Stimulated activated CD4-positive, alpha-beta T cell treated with anti-CD3 and anti-CD28 coated beads, TNF-alpha, amount 100 ng/mL, for 24 hours (primary cell): ENCODE measurements at regions not wholly inside any gene's neighbourhood (a gene's known extent, or its start where the extent isn't known, plus 50 kb on each side); places are given as distances from the start of the nearest gene placed in this dataset.
"Not testable (repeated sequence)": the region's sequence is repeated elsewhere in the genome, so short reads cannot be mapped to it uniquely, and the experiment has no call there.

Experiments used
- DNase-seq, 3 experiments: peaks; one replicate each; pipeline ENCODE4 v3.0.0-alpha.2; 2020; ENCODE audit warnings: low read depth in 3 of 3

DNA sequence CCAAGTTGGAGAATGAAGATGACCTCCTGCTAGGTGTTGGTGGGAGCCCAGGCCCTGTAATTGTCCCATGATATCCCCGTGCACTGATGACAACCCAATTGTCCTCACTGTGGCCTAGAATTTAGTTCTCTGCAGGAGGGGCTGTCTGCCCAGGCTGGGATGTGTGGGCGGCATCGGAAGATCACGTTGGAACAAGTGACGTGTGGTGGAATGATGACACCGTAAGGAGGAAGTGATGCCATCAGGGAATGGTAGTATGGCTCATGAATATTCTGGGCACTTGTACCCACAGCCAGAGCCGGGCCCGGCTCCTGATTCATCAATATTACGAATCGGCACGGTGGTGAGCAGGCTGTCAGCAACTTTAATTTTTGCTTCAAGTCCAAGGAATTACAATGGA is 111.6 kb downstream of the MIAT start:
- DNase-seq, result no peak

DNA sequence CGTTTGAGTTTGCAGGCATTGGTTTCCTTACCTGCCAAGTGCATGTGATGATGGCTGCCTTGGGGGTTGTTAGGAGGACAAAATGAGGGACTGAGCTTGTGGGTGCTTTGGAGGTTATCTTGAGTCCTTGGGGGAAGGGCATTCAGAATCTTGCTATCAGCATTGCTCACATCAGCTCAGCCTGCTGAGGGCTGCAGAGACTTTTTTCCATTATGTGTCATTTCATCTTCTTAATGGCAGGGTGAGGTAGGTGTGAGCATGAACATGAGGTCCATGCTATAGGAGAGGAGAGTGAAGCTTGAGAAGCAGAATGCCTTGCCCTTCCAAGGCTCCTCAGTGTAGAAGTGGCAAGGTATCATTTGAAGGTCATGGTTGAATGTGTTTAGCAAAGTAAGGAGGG is 112.3 kb downstream of the MIAT start:
- no peak for DNase-seq

DNA sequence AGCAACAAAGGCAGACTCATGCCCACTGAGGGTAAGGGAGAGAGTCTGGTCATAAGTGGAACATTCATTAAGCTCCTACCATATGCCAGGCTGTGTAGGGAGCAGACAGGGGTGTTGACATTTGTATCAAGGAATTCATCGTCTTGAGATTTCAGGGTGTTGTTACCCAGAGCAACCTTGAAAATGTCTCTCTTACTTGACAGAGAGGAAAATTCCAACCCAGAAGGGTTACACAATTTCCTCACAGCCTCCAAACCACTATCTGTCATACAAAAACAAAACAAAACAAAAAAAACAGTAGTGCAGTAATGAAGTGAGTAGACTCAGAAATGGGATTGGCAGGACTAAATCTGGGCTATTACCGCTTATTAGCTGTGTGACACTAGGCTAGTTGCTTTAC is 113.2 kb downstream of the MIAT start:
- no peak for DNase-seq

DNA sequence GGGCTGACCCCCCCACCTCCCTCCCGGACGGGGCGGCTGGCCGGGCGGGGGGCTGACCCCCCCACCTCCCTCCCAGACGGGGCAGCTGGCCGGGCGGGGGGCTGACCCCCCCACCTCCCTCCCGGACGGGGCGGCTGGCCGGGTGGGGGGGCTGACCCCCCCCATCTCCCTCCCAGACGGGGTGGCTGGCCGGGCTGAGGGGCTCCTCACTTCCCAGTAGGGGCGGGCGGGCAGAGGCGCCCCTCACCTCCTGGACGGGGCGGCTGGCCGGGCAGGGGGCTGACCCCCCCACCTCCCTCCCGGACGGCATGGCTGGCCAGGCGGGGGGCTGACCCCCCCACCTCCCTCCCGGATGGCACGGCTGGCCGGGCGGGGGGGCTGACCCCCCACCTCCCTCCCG is 115.7 kb downstream of the MIAT start:
- DNase-seq, result not testable (repeated sequence)

DNA sequence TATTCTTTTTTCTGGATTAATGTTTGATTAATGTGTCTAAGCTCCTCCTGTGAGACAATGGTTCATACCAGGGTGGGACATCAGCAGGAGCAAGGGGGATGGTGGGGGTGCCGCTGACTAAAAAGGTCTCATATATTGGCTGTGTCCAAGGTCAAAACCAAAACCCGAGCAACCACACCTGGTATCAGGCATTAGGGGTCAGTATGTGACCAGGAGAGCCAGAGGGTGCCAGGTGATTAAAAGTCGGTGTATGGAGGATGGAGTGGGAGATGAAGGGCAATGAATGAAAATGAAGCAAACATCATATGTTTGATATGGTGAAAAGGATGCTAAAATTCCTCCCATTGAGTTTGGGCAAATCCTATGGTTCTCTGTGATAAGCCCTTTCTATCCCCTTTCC is 118.0 kb downstream of the MIAT start:
- no peak for DNase-seq

DNA sequence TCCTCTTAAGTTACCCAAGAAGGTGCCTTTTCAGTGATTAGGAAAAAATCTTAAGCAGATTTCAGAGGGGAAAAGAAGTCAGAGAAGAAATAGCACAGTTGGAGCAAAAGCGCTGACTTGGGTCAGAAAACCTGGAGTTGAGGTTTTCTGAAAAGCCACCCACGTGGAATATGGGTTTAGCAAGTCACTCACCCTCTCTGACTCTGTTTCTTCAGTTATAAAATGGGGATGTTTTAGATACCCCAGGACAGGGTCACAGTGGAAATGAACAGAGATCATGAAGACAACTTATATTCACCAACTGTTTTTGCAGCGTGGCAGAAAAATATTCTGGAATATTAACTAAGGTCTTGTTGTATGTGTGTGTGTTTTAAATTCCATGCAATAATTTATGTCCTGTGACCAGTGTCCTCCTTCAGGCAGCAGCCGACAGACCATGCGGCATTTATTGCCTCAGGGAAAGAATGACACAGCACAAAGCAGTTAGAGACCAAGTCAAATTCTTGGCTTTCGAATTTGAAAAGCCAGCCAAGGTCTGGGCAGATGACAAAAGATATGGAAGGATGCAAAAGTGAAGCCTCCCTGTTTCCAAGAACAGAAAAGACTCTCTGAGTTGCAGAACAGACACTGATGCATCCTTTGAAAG is 119.9 kb downstream of the MIAT start:
- DNase-seq, result no peak

DNA sequence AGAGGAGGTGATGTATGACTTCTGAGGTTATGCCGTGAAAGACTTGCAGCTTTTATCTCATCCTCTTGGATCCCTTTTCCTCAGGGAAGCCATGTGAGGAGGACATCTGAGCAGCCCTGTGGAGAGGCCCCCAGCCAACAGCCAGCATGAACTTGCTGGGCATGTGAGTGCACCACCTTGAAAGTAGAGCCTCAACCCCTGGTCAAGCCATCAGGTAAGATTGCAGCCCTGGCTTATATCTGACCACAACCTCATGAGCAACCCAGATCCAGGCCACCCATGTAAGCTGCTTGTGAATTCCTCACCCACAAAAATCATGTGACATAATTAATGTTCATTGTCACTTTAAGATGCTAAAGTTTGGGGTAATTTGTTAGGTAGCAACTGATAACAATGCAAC is 121.0 kb downstream of the MIAT start:
- DNase-seq, result no peak

DNA sequence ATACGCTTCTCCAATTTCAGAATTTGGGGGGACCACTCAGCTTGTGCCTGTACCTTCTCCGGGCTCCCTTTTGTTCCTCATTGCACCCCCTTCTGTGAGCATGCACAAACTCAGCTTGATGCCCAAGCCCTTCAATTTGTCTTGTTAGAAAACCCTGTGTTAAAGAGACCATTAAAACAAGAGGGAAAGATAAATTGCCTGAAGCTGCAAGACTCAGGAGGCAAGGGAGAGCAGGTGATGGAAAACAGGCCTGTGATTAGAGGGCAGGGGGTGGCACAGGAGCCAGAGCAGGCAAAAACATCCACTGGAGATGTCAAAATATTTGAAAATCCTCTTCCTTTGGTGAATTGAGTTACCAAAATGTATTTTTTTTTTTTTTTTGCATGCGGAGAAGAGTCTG is 121.7 kb downstream of the MIAT start:
- DNase-seq, result no peak

DNA sequence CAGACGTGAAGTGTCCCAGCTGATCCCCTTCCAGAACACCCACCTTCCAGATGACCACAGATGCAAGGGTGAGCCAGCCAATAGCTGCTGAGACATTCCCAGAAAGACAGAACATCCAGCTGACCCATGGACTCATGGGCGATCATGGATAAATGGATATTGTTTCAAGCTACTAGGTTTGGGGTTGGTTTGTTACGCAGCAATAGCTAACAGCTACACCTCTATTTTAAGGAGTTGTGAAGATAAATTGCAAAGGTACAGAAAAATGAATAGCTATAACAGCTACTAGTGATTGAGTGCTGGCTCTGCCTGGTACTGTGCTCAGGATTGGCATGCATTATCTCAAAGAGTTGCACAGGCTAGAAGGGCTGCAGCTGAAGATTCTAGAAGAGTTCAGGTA is 122.5 kb downstream of the MIAT start:
- DNase-seq, result no peak

DNA sequence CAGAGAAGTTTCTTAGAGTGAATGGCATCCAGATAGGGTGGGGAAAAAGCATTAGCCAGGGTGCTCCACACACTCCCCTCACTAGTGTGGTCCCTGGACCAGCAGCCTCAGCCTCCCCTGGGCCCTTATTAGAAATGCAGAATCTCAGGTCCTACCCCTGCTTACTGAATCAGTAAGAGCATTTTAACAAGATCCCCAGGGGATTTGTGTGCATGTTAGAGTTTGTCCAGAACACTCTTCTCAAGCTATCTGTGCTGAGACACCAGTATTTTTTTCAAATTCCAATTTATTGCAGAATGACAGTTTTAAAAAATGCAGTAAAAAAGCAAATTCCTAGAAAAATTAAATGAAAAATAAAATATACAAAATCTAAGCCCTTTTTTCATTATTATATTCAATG is 123.1 kb downstream of the MIAT start:
- no peak for DNase-seq

DNA sequence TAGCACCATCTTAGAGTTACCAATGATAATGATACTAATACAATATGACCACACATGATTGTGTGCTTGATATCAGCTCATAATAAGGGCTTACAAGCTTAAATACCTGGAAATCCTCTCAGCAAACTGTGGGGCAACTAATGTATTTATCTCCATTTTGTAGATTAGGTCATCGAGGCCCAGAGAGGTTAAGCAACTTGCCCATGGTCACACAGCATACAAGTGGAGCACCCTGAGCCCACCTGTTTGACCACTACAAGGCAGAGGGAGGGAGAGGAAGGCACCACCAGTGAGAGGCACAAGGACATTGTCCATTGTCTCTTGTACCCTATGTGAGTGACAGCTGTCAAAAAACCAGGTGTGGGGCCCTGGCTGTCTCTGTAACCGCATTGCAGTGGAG is 123.7 kb downstream of the MIAT start:
- no peak for DNase-seq

DNA sequence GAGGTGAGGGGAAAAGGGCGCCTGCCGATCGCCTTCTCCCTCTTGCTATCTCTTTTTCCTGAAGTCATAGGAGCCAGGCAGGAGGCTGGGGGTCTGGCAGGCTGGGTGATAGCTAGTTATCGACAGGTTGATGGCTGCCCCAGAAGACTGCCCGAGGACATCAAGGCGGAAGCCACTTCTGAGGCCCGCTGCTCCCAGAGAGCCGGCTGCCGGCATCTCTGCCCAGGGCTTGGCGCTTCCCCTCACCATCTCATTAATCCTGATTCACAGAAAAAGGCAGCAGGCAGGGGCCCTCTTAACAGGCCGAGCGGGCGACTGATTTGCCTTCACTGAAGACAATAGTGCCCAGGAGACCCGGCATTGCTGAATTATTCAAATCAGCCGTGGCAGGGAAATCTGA is 124.2 kb downstream of the MIAT start:
- no peak for DNase-seq

DNA sequence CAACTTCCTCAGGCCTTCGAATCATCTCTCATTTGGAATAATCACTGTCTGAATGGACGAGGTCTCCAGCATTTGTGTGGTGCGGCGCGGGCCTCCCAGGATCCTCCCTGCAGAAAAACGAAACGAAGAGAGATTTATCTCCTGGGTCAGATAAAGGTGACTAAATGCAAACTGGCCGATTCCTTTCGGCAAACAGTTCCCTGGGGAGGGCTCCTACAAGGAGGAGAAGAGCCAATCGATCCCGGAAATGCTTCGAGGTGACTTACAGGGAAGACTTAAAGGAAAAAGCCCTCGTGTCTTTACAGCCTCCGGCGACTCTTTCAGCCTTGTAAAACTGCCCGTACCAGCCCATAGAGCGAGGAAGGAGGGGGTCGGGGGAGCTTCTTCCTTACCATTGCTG is 126.5 kb downstream of the MIAT start:
- no peak for DNase-seq

DNA sequence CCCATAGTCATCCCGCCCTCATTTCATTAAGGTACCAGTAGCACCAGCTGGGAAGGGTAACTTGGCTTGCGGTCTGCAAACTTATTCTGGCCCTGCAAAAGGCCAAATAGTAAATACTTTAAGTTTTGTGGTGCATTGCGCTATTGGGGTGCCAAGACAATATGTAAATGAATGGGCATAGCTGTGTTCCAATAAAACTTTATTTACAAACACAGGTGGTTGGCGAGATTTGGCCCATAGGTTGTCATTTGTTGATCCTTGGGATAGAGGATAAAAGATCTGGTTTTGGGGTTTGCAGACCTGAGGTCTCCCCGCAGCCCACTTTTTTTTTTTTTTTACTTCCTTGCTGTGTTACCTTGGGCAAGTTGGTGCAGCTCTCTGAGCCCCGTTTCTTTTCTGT is 127.4 kb downstream of the MIAT start:
- no peak for DNase-seq

DNA sequence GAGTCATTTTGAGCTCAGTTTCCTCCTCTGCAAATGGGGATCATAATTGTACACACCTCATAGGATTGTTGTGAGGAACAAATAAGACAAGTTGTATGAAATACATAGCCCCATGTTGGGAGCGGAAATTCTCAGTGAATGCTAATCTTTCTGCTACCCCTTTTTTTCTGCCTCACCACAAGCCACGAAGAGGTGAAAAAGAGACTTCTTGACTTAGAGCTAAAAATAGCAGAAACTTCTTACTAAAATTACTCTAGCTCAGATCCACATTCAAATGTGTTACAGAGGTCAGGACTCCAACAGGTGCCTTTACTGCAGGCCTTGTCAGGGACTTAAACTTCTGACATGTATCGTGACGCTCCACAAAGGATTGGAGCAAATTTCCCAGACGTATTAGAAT is 128.5 kb downstream of the MIAT start:
- DNase-seq, result no peak

DNA sequence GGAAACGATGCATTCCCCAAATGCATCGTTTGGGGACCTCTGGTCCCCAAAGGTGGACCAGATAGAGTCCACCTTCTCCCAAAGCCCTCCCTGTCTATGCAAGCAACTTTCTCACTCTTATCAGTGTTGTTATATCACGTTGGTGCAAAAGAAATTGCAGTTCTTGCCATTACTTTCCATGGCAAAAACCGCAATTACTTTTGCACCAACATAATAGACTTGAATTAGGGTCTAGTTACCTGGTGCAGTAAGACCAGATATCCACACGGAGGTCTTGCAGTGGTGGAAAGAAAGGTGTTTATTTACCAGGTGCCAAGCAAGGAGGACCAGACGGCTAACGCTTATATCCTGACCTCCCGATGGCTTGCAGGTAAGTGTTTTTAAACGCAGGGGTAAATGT is 129.0 kb downstream of the MIAT start:
- no peak for DNase-seq

DNA sequence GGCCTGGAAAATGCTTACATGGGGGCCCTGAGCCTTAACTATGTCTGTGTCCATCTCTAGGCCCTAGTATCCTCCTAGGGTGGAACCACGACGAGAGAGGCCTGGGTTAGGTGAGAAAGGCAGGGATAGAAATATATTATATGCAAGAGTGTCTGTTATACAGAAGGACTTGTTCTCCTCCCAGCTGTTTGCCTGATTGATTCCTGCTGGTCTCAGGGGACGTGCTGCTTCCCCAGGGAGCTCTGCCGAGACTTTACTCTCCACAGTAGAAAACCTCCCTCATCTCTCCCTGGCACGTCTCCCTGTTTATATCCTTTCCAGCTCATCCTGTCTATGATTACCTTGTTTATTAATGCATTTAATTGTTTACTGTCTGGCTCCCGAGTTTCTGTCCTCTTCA is 132.6 kb downstream of the MIAT start:
- DNase-seq, result no peak

DNA sequence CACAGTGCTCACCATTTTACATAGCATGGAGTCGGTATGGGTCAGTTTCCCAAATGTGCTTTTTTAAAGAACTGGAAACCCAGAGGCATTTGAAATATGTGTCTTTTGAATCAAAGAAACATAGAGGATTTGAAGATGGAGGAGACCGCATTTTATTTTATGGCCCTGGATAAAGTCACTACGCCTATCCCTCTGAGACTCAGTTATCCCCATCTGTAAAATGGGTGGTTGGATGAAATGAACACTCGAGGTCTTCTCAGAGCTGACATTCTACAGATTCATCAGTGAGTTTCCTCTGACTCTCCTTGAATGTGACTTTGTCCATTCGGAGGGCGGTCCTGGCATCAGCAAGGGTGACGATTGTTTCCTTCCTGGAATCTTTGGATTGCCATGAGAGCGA is 135.1 kb downstream of the MIAT start:
- DNase-seq, result no peak

DNA sequence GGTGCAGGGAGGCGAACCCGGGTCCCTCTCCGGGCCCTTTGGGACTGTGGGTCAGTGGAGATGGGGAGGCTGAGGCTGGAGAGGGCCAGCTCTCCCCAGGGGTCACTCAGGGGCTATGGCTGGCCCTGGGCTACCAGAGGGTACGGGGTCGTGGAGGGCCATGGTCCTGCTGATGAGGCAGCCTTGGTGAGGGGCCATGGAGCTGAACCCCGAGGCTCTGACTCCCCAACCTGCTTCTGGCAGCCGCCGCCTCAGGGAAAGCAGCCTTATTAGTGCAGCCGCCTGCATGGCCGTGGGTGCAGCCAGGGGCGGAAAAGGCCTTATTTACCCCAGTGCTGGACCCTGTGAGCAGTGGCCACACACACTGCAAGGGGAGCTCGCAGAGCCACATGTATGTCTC is 139.4 kb downstream of the MIAT start:
- DNase-seq, result no peak

DNA sequence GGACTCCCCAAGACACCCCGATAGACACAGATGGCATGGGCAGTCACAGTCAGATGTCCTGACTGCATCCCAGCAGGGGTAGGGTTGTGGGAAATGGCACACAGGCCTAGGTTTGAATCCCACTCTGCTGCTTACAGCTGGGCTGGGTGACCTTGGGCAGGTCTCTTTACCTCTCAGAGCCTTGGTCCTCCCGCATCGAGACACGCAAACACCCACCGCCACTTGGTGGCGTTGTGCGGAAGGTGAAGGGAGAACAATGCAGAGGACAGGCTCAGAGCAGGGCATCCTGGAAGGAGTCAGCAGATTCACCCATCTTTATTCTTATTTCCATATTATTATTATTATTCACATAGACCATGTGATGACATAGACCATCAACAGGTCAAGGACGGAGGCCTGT is 140.5 kb downstream of the MIAT start:
- DNase-seq, result no peak

DNA sequence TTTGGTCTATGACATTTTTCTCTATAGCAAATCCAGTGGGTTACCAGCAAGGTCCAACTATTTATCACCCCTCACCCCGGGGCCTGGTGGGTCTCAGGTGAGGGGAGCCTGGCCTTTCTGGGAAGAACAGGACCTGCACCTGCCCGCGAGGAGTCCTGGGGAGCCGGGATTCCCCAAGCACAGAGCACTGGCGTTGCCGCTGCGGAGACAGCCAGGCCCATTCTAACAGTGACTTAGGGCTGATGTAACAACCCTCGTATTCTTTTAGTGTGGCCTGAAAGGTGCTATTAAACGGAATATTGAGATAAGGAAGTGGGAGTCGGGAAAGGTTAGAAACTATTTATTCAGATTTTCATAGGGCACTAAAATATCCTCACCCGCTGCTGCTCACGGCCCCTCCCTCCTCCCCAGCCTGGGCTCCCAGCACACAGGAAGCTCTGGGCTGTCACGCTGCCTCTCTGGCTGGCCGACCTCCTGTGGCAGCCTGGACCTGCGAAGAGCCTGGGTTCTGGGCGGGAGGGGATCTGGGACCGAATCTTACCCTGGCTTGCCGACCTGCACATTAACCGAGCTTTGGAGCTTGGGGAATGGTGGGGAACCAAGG is 141.2 kb downstream of the MIAT start:
- no peak for DNase-seq

DNA sequence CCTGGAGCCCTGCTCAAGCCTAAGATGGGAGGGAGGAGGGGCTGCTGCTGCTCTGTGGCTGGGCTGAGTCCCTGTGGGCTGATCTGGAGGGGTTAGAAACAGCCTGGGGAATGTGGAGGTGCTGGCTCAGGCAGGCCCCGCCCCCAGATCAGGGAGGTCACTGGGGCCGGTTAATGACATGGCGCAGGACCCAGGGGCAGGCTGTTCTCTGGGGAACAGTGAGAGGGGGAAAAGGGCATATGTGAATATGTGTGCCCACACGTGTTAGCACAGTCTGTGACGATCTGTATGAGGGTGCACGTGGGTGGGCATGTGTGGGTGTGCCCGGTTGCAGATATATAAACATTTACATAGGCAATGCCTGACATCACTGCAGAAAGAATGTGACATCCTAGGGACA is 143.5 kb downstream of the MIAT start:
- DNase-seq, result no peak

DNA sequence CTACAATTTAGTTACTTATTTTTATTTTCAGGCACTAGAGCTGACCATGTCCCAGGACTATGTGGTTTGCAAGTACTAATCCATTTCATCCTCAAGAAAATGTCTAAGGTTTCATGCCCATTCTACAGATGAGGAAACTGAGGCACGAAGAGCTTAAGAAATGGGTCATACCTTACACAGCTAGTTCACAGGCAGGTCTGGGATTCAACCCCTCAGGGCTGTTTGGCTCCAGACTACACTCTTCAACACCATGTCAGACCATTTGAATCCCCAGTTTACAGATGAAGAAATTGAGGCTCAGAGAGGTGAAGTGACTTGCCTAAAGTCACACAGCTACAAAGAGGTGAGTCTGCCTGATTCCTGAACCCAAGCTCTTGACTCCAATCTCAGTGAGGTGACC is 144.1 kb downstream of the MIAT start:
- no peak for DNase-seq

DNA sequence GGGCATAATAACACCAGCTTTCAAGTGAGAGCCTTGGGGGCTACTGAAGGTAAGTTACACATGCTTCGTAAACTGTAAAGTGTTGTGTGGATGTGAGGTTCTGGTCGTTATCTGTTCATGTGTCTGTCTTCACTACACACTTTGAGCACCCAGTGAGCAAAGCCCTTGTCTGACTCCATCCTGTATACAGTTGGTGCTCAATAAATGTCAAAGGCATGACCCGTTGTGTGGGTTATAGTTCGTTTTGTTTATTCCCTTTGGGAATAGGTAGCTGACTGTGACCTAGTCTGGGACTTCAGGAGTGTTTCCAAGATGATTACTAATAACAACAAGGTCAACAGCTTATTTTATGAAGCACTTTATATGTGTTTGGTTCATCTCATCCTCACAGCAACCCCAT is 146.9 kb downstream of the MIAT start:
- no peak for DNase-seq
